ENCODE measurements at regions not wholly inside any gene's neighbourhood (a gene's known extent, or its start where the extent isn't known, plus 50 kb on each side); places are given as distances from the start of the nearest gene placed in this dataset.

- DNase-seq, result no peak
Measured at GRCh38 chr17:15036238-15036637, 228.9 kb downstream of the PMP22 start.

- no peak for DNase-seq
Measured at GRCh38 chr17:15031975-15032374, 233.2 kb downstream of the PMP22 start.

DNA sequence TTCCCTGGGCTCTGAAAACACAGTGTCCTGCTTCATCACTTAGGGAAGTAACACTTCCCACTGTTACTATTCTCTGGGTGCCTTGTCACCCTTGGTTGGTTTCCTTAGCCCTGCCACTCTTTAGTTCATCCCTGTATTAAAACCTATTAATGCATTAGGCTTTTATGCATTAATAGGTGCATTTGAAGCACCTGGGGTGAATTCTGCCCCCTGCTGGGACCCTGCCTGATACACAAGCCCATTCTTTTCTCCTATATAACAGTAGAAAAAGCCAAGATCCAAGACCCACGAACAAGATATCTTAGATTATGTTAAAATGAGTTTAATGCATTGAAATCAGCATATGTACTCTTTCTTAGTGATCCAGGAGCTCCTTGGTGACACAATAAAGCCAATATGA lies 235.7 kb downstream of the PMP22 start:
- DNase-seq, result no peak

GRCh38 chr17:15027853-15028252 lies 237.3 kb downstream of the PMP22 start:
- DNase-seq, result no peak

- no peak for DNase-seq
Measured at GRCh38 chr17:15026088-15026487, 239.0 kb downstream of the PMP22 start.

DNA sequence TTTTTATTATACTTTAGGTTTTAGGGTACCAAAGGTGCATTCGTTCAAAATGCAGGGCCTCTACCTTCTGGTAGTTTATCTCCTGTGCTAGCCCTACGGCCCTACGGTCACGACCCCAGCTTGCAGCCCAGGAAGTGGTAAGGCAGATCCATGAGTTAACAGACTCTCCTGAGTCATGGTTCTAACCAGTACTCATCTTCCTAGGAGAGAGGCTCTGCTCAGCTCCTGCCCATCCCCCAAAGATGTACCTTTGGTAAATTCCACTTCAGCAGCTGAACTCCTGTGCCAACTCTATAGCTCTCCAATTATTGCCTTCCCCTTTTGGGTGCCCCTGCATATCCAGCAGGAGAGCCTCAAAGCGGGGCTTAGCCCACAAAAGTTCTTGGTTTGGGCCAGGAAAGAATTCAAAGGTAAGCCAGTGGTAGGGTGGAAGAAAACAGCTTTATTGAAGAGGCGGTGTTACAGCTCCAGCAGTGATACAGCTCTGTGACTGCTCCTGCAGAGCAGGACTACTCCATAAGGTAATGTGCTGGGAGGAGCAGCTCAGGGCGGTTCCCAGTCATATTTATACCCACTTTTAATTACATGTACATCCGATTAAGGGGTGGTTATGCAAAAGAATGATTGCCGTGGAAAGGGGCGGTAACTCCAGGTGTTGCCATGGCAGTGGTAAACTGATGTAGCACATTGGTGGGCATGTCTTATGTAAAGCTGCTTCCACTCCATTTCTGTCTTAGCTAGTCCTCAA lies 241.4 kb downstream of the PMP22 start:
- no peak for DNase-seq

DNA sequence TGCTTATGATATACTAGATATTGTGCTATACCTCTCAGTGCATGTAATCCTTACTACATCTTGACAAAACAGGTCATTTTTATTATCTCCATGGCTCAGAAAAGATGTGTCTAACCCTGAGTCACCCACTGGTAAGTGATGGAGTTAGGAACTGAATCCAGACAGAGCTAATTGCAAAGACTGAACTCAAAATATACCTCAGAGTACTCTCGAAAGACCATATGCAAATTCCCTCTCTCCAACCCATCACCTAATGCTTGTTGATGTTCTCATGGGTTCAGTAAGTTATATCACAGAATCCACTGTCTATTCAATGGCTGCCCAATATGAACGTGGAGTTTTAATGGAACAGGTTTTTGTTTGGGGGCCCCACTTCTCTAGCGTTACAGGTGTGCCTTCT lies 246.0 kb downstream of the PMP22 start:
- no peak for DNase-seq

- no peak for DNase-seq
Measured at GRCh38 chr17:15012351-15012980, 252.7 kb downstream of the PMP22 start.

DNA sequence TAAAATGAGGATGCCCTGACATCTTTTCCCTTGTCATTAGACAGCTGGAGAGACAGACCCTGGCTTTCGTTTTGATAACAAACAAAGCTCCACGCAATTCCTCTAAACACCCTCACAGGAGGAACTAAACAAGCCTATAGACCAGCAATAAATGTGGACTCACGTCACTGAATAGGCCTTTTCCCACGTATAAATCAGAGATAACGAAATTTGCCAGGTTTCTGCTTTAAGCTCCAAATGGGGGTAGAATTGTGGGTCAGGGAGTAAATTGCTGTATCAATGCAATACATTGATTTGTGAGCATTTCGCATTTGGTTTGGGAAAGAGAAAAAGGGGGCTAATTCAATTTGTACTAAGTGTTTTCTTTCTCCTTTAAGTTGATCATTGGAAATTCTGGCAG lies 256.0 kb downstream of the PMP22 start:
- DNase-seq, result no peak

GRCh38 chr17:15007147-15007553 lies 258.0 kb downstream of the PMP22 start:
- no peak for DNase-seq

GRCh38 chr17:15006421-15007128 lies 258.6 kb downstream of the PMP22 start:
- DNase-seq, result no peak

DNA sequence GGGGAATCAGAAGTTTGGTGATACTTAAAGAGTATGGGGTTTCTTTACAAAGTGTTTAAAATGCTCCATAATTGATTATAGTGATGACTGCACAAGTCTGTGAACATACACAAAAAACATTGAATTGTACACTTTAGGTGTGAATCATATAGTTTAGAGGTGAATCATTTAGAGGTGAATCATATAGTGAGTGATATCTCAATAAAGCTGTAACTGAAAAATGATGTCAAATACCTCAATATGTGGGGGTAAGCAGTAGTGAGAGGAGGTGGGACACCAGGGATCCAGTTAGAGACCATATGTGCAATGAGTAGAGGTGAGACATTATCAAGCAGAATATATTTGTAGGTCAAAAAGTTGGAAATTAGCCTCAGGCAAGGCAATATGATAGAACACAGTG lies 264.5 kb downstream of the PMP22 start:
- no peak for DNase-seq

DNA sequence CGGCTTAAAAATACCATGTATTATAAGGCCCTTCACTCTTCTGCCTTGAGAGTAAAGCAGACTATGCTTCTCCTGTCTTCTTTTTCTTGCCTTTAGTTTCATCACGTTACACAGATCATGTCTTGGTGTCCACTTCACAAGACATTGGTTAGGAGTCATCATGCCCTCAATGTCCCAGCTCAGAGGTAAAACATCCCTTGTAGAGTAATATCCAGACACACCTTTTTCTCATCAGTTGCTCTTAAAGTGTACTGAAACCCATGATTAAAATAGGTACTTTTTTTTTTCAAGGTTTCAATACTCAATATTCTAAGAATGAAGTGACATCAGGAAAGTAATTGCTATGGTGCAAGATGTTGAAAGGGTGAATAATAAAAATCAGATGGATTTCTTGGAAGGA lies 267.8 kb downstream of the PMP22 start:
- no peak for DNase-seq

DNA sequence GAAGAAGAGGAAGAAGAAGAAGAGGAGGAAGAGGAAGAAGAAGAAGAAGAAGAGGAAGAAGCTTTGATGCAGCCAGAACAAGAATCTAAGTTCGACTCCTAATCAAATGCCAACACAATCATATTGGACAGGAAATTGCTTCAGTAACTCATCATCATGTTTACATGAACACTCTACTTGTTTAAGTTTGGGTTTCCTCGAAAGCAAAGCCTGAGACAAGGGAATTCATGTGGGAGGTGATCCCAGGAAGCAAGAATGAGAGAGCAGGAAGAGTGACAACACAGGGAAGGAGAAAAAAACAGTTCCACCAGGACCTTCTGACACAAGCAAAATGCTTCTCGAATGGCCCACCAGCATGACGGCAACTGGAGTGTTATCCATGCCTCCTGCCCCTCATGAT lies 279.0 kb downstream of the PMP22 start:
- DNase-seq, result no peak

GRCh38 chr17:14972844-14973243 lies 292.3 kb downstream of the PMP22 start:
- no peak for DNase-seq

DNA sequence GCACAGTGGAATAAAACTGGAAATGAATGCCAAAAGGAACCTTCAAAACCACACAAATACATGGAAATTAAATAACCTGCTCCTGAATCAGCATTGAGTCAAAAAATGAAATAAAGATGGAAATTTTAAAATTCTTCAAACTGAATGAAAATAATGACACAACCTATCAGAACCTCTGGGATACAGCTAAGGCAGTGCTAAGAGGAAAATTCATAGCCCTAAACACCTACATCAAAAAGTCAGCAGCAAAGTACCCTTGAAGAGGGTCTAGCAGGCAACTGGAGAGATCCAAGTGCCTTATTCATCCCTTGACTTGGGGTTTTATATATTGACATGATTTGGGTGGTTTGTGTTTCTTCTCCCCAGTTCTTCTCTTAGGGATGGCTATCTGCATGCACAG lies 294.1 kb downstream of the PMP22 start:
- no peak for DNase-seq

DNA sequence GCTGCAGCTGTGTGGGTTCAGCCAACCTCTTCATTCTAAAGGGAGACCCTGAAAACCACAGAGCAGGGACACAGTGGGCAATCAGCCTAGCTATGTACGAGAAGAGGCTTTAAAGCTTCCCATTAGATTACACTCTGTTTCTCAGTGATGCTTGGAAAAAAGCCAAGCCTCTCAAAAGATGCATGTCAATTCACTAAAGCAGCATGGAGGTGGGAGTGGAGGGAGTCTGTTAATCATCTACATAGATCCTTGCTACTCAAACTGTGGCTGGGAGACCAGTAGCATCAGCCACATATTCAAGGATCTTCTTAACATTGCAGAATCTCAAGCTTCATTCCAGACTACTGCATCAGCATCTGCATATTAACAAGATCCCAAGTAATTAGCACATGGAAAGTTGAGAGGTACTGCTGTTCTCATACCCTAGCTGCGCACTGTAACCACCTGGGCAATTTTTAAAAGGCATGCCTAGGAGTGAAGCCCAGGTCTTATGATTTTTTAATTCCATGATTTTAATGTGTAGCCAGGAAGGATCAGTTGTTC lies 305.9 kb downstream of the PMP22 start:
- no peak for DNase-seq

- no peak for DNase-seq
Measured at GRCh38 chr17:14953405-14953804, 311.7 kb downstream of the PMP22 start.

- DNase-seq, result no peak
Measured at GRCh38 chr17:14950686-14951085, 314.4 kb downstream of the PMP22 start.

DNA sequence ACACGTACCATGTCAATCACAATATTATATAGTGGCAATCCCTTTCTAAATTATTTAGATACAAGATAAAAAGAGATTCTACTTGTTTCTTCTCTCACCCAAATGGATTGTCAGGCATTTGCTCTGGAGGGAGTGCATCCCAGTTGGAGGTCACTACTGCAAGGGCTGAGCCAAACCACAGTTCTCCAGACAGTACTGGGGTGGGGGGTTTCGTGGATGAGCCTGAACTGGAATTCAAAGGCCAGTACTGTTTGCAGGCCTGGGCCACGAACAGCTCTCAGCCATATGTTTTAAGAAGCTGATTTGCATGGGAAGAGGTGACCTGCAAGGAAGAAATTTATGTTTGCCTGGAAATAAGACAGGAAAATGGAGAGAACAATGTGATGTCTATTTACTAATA lies 314.9 kb downstream of the PMP22 start:
- no peak for DNase-seq

DNA sequence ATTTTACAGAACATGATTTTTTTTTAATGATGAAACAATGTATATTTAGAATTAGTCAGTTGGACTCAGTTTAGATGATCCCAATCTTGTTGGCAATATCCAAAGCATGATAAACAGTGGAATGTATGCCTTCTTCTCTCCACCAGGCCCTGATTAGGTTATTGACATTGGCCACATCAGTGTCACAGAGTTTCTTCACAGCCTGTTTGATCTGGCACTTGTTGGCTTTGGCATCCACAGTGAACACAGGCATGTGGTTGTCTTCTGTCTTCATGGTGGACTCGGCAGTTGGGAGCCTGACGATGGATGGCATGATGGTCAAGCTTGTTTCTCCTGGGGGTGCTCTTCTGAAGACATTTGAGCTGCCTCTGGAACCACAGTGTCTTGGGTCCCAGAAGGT lies 317.5 kb downstream of the PMP22 start:
- no peak for DNase-seq

- no peak for DNase-seq
Measured at GRCh38 chr17:14946481-14946880, 318.6 kb downstream of the PMP22 start.

DNA sequence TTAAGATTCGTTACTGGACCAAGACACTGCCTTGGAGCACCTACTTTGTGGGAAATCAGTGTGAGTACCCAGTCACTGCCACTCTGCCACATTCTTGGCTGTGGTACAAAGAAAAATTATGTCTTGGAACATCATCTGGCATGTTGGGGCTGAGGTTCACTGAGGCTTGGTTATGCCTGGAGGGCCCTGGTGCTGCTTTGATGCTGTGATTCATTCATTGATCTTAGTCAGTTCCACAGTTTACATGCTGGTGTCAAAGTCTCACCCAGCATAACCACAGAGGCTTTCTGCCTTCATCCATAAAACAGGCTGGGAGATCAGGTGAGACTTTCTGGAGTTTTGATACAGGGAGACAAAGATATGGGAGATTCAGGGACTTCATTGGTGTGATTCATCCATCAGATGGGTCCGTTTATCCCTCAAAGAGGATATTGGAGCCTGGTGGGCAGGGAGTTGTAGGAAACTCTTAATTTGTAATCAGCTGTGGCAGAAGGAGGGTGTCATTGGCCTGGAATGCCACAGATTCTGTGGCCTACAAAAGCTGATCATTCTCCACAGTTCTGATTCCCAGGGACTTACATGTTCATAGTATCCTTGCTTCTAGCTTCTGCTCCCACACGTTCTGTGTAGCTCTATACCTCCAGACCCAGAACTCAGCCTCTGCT lies 322.5 kb downstream of the PMP22 start:
- no peak for DNase-seq

DNA sequence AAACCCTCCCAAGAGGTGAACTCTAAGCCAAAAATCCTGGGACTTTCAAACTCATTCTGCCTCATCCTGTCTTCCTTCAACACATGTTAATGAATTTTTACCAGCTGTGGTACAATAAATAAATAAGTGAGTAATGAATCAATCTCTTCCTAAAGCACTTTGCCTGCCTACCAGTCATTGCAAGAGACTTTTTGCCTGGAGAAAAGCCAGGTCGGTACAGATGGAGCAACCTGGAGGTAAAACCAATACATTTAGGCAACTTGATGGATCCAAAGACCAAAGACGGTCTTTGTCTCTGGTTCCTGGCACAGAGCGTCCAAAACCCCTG lies 324.2 kb downstream of the PMP22 start:
- DNase-seq, result no peak
